HG03280 (cell line): ENCODE measurements at regions not wholly inside any gene's neighbourhood (a gene's known extent, or its start where the extent isn't known, plus 50 kb on each side); places are given as distances from the start of the nearest gene placed in this dataset.
"Not testable (repeated sequence)": the region's sequence is repeated elsewhere in the genome, so short reads cannot be mapped to it uniquely, and the experiment has no call there.

Experiments
- ATAC-seq: cut with Tn5 transposase; IDR thresholded peaks from one replicate; pipeline ENCODE4 v1.9.1; 2021; ENCODE audit warnings: mild to moderate bottlenecking, moderate library complexity; ENCODE audit not compliant: unreplicated experiment

DNA sequence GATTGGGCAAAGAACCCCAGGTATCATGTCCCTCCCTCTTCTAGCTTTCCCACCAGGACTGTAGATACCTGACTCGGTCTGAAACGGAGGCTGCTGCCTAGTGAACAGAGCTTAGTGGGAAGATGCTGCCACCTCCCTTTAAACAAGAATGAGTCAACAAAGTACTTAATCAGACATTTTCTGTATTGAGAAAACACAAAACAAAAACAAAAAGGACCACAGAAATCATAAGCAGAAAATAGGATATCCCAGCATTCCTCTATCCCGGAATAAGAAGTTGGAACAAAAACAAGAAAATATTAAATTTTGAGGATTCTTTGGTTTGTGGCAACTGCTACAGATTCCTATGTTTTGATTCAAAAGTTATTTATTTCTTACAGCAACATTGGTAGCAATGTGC, 51.7 kb upstream of the COL8A1 start:
- no peak for ATAC-seq

DNA sequence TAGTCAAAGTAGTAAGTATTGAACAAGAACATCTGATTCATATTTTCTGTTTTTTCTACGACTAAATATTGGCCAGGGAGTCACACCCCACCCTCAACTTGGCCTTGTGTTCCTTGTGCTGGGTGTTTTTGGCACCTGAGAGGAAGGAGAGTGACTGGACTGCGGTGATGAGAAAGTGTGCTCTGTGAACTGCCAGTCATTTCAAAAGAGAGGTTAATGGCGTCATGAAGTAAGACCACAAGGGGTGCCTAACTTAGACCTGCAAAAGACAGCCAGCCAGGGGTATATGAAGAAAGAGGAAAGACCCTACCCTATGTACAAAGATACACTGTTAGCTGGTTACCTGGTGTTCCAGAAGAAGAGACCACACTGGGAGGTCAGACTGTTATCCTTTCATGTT, 58.4 kb upstream of the COL8A1 start:
- ATAC-seq, result peak; percentile 51

DNA sequence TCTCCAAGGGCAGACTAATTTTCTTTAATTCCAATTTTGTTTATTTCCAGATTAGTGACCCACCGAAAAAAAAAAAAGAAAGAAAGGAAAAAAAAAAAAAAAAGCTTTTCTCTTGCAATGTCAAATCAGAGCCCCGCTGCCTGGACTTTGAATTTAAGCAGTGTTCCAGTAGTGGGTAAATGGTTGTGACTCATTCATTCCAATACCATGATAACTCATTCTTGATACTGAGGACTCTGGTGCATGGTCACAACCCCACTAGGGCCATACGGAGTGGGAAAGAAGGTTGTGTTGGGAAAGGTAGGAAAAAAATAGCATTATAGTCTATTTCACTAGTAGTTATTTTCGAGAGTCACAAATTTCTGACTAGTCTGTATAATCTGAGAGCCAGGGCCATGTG, 59.1 kb upstream of the COL8A1 start:
- ATAC-seq, result no peak

DNA sequence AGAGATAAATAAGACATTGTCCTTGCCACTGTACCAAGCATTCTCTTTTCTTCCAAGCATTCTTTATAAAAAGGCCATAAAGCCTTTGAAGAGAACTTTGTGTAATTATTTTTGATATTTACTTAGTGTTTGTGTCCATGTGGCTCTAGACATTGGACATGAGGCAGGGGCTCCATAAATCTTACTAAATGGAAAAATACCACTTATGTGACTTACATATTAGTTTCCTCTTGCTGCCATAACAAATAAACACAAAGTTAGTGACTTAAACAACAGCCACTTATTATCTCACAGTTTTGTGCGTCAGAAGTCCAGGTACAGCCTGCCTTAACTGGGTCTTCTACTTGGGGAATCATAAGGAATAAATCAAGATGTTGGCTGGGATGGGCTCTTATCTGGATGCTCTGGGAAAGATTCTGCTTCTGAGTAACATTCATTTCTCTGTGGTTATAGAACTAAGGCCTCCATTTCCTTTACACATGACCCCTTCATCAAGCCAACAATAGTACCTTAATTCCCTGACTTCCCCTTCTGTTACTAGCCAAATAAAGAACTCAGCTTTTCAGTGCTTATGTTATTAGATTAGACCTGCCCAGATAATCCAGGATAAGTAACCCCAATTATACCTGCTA, 59.9 kb upstream of the COL8A1 start:
- no peak for ATAC-seq

DNA sequence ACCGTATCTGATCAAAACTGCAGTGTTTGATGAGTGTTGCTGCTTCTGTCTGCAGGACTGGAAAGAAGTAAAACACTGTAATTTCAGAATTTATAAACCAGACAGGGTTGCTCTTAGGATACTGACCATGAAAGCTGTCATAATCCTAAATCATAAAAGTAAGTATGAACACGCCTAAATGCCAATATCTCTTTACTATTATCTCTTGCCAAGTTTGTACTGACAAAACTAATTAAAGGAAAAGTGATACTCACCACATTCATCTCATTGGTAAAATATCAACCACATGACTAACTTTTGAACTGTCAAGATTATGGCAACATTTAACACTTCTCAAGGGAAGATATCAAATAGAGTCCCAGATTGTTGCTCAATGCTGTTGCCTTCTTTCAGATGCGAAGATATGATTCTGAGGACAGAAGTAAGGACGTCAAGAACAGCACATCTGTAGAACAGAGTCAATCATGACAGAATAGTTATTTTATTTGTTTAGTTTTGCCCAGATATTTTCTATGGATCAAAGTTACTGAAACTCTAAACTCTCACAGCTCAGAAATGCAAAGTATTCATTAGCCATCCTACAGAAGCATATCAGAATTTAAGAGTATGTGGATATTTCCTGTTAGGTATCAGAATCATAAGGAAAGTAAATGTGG, 61.4 kb upstream of the COL8A1 start:
- ATAC-seq, result no peak

DNA sequence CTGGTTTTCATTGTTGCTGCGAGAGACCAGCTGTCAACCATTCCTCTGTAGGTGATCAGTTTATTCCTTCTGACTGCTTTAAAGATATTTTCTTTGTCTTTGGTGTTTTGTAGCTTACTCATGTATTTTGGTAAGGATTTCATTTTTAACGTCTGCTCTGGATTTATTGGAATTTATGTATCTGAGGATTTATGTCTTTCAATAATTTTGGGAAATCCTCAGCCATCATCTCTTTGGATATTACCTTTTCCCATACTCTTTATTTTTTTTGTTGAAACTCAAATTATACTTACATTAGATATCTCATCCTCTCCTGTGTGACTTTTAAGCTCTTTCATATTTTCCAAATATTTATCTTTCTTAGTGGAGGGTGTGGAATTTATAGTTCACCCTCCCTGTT, 62.7 kb upstream of the COL8A1 start:
- no peak for ATAC-seq

DNA sequence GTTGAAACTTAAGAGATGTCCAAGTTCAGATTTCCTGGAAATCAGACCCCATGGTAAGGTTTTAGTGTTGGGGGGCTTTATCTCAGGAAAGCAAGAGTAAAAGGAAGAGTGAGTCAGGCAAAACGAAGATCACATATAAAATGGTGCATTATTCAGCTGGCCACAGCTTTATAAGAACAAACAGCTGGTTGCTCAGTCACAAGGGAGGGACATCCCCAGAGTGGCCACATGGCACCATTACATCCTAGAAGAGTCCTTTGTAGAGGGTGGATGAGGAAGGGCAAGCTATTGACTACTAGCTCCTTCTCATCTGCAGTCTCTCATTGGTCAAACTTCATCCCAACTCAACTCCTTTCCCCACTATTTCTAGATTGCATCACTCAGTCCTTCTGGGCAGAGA, 68.3 kb upstream of the COL8A1 start:
- ATAC-seq, result no peak

DNA sequence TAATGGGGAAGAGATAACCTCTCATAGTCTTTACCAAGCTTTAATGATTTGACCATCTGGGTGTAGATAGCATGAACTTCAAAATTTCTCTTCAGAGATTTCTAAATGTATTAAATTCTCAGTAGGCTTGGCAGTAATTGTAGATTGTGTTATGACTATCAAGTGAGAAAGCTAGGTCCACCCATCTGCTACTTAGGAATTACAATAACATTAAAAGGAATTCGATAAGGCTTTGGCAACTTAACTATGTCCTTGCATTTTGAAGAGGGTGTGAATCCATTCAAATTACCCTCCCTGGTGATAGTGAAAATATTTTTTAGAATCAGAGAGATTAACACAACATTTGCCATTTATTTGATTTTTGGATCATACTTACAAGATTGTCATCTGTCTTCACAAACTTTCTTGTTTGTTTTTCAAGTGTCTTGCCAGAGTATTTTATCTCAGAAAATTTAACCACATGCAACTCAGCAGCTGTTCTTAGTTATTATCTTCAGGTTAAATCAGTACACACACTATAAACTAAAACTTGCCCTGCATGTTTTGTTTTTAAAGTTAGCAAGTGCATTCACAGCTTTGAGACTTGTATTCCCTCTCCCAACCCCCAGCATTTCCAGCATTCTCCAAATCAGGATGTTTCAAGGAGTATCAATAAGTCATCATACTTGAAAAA, 69.6 kb upstream of the COL8A1 start:
- ATAC-seq, result no peak

DNA sequence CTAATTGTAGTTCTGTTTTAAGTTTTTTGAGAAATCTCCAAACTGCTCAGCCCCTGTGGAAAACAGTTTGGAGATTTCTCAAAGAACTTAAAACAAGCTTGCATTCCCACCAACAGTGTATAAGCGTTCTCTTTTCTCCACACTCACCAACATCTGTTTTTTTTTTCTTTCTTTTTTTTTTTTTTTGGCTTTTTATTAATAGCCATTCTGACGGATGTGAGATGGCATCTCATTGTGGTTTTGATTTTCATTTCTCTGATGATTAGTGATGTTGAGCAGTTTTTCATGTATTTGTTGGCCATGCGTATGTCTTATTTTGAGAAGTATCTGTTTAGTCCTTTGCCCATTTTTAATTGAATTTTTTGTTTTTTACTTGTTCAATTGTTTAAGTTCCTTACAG, 73.1 kb upstream of the COL8A1 start:
- ATAC-seq, result no peak

DNA sequence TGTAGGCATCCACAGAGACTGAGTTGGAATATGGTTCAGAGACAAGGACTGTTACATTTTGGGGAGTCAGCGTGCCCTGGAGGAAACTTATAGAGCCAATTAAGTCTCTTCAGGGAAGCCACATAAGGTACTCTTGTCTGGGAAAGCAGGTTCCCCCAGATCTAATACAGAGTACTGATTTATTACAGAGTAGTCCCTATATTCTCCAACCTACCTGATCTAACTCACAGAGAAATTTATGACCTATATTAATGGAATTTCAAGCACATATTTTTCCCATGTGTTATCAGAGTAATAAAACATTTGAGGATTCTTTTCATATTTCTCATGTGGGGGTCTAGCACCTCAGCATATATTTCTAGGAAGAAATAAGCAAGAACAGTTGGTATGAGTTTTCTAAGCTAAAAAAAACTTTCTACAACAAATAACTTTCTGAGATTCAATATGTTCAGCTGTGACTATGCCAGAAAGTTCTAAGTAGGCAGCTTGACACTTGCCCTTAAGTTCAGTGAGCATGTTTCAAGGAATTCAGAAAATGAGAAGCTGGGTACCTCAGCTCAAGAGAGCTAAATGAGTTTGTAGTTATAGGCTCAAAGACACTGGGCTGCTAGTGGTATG, 75.3 kb upstream of the COL8A1 start:
- no peak for ATAC-seq

DNA sequence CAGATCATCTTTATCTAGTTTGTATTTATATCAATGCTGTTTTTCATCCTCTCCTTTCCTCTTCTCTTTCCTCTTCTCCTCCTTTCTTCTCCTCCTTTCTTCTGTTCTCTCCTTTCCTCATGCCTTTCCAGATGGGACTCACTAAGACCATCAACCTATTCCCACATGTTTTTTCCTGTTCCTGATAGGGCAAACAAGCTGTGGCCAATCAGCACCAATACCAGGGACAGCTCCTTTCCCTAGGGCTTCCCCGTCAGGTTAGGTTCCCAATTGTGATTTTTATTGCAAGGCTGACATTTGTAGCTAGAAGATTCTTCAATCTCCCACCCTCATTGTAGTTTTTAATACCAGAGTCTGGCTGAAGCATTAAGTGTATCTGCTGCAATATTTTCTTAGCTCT, 76.3 kb upstream of the COL8A1 start:
- ATAC-seq, result no peak

DNA sequence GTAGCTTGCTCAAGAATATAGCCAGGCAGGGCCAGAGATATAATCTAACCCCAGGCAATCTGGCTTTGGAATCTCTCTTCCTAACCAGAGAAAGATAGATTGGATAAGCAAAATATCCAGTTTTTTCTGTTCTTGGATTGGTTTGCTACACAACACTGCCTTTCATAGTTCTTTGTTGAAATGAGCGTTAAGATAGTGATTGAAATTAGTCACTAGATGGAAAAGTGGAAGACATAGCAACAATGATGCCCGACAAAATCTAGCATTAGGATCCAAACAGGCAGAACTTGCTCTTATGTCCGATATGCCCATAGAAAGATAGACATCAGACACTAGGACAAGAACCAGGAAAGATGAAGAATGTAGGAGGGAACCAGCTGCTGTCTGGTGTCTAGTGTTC, 77.3 kb upstream of the COL8A1 start:
- ATAC-seq, result no peak

DNA sequence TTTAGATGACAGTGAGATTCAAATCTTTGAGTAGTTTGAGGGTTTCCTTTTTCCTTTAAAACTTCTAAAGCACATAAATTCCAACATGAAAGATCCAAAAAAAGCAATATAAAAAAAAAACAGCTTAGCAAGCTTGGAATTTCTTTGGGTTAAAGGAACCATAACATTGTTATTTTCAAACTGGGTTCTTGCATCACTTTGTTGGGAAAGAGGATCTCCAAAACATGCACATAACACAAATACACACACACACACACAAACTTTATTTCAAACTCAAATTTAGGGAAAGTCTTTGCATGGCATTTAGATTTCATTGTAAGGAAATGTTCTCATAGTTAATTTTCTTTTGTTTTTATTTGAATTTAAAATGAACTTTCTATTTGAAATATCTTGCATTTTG, 79.2 kb upstream of the COL8A1 start:
- no peak for ATAC-seq

DNA sequence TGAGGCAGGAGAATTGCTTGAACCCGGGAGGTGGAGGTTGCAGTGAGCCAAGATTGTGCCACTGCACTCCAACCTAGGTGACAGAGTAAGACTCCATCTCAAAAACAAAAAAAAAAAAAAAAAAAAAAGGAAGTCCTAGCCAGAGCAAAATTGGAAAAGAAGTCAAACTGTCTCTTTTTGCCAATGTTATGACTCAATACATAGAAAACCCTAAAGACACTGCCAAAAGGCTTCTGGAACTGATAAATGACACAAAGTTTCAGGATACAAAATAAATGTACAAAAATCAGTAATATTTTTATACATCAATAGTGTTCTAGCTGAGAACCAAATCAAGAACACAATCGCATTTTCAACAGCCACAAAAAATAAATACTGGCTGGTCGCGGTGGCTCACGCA, 82.5 kb upstream of the COL8A1 start:
- not testable (repeated sequence) for ATAC-seq

DNA sequence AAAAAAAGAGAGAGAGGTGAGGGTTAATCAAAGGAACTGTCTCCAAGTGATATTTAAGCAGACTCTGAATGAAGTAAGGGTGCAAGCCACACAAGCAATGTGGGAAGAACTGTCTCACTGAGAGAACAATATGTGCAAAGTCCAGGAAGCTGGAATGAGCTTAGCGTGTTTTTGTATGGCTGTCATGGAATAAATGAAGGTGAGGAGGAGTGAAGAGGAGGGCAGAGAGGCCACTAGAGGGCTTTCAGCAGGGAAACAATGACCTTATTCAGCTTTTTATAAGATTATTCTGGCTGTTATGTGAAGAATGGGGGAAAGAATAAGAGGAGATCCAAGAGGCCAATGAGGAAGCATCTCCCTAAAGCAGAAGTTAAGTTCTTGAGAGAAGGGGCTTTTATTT, 86.9 kb upstream of the COL8A1 start:
- no peak for ATAC-seq

DNA sequence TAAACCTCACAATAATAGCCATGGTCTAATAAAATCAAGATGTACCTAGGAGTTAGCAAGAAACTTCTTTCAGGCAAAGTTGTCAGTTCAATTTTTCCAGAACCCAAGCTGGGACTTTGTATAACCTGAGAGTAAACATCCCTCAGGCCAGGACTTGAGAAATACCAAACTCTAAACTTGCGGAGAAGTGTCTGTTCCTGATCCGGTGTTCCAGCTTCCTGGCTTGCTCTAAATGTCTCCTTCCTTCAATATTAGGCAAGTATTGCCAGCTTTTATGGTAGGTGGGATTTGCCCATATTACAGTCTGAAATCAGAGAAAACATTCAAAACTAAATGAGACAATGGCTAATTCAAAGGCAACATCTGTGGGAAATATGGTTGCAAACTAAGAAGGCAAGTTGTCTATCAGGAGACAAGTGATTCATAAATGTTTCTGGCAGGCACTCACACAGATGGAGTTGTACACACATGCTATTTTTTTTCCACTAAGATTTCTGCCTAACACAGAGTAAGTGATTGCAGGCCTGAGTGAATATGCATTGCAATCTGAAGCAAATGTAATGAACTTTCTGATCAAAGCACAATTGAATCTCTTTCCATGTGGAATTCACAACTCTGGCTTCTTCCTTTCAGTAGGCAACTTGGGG, 88.3 kb upstream of the COL8A1 start:
- ATAC-seq, result no peak

DNA sequence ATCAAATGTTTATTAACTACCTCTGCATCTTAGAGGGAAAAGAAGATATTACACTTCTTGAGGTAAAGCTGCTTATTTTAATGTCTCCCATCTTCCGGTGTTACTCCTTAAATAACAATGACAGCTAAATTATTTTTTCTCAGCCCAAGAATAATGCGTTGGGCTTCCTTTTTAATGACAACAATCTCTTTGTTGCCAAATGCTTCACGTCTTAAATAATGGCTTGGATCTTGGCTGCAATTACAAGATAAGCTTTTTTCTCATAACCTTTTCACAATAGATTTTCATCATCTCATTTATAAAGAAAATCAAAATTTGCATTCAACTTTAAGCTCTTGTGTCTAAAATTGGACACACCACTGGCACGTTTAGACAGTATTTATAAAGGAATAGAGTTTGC, 89.2 kb upstream of the COL8A1 start:
- no peak for ATAC-seq

DNA sequence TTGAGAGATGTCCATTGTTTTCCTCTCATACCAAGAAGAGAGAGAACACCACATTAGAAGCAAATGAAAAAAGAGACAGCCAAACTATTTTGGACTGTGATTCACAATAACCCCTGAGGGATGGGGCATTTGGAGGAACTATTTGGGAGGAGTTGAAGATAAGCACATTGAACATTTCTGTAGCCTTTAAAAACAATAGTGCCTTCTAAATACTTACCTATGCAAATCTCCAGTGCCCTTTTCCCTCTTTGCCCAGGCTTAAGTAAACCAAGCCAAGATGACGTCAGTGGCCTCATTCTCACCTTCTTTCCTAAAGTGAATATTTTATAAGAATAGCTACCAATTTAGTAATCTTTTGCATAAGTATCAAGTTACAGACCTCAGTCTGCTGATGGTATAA, 89.7 kb upstream of the COL8A1 start:
- no peak for ATAC-seq

DNA sequence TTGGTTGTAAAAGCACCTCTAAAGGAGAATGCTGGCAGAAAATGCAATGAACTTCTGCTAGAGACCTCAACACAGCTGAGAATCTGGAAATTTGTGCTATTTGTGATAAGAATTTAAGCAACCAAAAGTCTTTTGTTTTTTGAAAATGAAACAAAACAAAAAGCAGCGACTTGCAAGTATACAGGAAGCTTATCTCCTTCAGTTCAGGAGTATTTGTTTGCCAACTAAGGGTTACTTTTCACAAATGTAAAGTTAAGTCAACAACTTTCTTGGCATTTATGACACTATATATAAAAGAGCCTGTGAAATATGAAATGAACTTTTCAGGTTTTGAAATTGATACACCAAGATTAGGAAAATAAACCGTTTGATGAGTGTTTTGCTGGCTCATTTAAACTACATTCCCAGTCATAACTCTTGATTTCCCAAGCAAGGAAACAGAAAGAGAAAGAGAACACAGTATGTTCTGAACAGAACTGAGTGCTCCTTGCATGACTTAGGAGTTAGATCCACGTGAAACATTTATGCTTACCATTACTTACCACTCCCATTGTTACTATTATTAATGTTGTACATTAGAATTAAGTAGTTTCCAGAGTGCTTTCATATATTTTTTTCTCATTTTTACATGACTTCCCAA, 92.3 kb upstream of the COL8A1 start:
- no peak for ATAC-seq

DNA sequence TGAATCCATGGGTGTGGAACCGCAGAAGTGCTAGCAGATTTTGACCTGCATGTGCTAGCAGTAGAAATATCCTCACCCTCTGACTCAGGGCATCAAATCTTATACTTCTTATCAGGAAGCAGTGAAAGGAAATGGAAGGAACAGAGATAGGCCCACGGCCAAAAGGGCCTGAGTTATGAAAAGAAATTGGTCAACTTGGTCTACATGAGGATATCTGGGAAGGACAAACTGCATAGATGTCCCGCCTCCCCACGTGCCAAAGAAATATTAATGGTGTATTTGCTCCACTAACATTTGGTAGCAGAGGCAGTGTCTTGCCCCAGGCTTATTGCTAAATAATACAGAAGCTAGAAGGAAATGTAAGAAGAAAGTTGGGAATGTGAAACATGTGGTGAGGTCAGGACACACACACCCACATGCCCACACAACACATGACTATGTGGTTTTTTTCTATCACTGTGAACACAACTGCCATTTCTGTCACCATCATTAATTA, 93.6 kb upstream of the COL8A1 start:
- no peak for ATAC-seq

DNA sequence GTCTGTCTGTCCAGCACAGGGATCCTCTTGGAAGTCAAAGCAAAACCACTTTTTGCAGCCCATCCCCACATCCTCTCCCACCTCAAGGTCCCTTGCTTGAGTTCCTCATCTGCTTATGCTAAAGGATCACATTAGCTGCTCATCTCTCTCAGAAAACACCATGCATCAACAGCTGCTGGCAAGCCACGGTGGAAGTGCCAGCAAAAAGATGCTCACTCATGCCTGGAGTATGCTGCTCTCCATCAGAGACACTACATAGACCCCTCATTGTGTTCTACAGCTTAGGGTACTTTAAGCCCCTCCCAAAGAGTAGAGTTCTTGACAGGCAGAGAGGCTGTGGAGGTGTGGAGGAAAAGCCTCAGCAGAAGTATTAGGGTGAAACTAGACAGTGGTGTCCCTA, 94.6 kb upstream of the COL8A1 start:
- ATAC-seq, result no peak
